LNCaP clone FGC (cell line): ENCODE measurements at regions not wholly inside any gene's neighbourhood (a gene's known extent, or its start where the extent isn't known, plus 50 kb on each side); places are given as distances from the start of the nearest gene placed in this dataset.

Source experiments
- DNase-seq: peaks from one replicate; pipeline ENCODE4 v3.0.0-alpha.2; 2011; ENCODE audit warnings: low read depth
- H3K4me3 ChIP-seq: 2 replicates; pipeline ENCODE4 v1.5.1; 2011; ENCODE audit warnings: mild to moderate bottlenecking, low read depth, low read length, control low read depth
- CTCF ChIP-seq: IDR thresholded peaks from 2 replicates; pipeline ENCODE4 v1.5.1; 2012; ENCODE audit warnings: mild to moderate bottlenecking; ENCODE audit not compliant: control insufficient read depth, insufficient read depth; ENCODE audit errors: extremely low read depth

GRCh38 chr3:181554233-181554765 is 157.4 kb upstream of the SOX2 start:
- no peak overlapping the region for H3K4me3 ChIP-seq
- DNase-seq = no peak
- TF ChIP-seq CTCF = no peak

- DNase-seq = no peak
- H3K4me3 ChIP-seq = no peak overlapping the region
- TF ChIP-seq CTCF = no peak
Measured at GRCh38 chr3:181549266-181549665, 162.5 kb upstream of the SOX2 start.

- TF ChIP-seq CTCF = no peak
- H3K4me3 ChIP-seq = no peak overlapping the region
- no peak for DNase-seq
Measured at GRCh38 chr3:181541414-181541813, 170.3 kb upstream of the SOX2 start.

DNA sequence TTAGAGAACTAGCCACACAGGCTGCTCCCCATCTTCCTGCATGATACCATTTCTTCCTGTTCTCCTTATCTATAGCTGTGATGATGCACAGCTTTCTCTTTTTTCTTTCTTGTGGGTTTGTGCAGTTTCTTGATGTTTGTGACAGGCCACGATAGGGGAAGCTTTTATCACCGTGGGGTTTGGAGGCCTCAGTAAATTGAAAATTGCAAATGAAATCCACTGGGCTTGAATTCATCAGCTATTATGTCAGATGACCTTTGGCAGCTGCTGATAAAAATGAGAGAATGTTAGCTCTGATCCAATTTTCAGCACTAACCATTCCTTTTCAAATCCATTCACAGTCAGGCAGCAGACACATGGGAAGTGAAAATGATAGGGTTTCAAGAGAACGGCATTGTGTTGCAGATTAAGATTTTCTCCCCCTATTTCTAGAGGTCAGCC is 176.9 kb upstream of the SOX2 start:
- DNase-seq = no peak
- TF ChIP-seq CTCF = no peak
- no peak overlapping the region for H3K4me3 ChIP-seq

- no peak overlapping the region for H3K4me3 ChIP-seq
- no peak for TF ChIP-seq CTCF
- DNase-seq = no peak
Measured at GRCh38 chr3:181533811-181534210, 177.9 kb upstream of the SOX2 start.

- H3K4me3 ChIP-seq = no peak overlapping the region
- no peak for DNase-seq
- TF ChIP-seq CTCF = no peak
Measured at GRCh38 chr3:181530584-181530983, 181.1 kb upstream of the SOX2 start.

- H3K4me3 ChIP-seq = no peak overlapping the region
- no peak for TF ChIP-seq CTCF
- DNase-seq = no peak
Measured at GRCh38 chr3:181521831-181522230, 189.9 kb upstream of the SOX2 start.
